Fibroblast of skin of left biceps (primary cell): ENCODE measurements at regions not wholly inside any gene's neighbourhood (a gene's known extent, or its start where the extent isn't known, plus 50 kb on each side); places are given as distances from the start of the nearest gene placed in this dataset.

Experiments used
- DNase-seq, 2 experiments: peaks; one replicate each; pipeline ENCODE4 v3.0.0-alpha.2; 2013; ENCODE audit warnings: low read depth in 2 of 2

GRCh38 chr10:111440501-111440900, 363.7 kb downstream of the ADRA2A start:
- DNase-seq = no peak

GRCh38 chr10:111445667-111446066, 368.8 kb downstream of the ADRA2A start:
- no peak for DNase-seq

- DNase-seq = no peak
Observed at GRCh38 chr10:111446966-111447365, 370.1 kb downstream of the ADRA2A start.

GRCh38 chr10:111452153-111452552, 375.3 kb downstream of the ADRA2A start:
- no peak for DNase-seq

GRCh38 chr10:111455776-111456426, 379.1 kb downstream of the ADRA2A start:
- no peak for DNase-seq

GRCh38 chr10:111458256-111458655, 381.4 kb downstream of the ADRA2A start:
- DNase-seq = no peak

- DNase-seq = no peak
Observed at GRCh38 chr10:111459967-111460366, 383.1 kb downstream of the ADRA2A start.

- DNase-seq = no peak
Observed at GRCh38 chr10:111472445-111472844, 395.6 kb downstream of the ADRA2A start.

- no peak for DNase-seq
Observed at GRCh38 chr10:111473361-111473760, 396.5 kb downstream of the ADRA2A start.

GRCh38 chr10:111474786-111475185, 398.0 kb downstream of the ADRA2A start:
- DNase-seq = no peak

- DNase-seq = peak; percentile 27 to 42
Observed at GRCh38 chr10:111475720-111476119, 398.9 kb downstream of the ADRA2A start.

GRCh38 chr10:111478651-111479050, 401.8 kb downstream of the ADRA2A start:
- no peak for DNase-seq

GRCh38 chr10:111479966-111480365, 403.1 kb downstream of the ADRA2A start:
- peak in 1 of 2 experiments; percentile 8 for DNase-seq

- no peak for DNase-seq
Observed at GRCh38 chr10:111481261-111481826, 404.5 kb downstream of the ADRA2A start.

- DNase-seq = no peak
Observed at GRCh38 chr10:111481866-111482265, 405.0 kb downstream of the ADRA2A start.

- no peak for DNase-seq
Observed at GRCh38 chr10:111482621-111483216, 405.9 kb downstream of the ADRA2A start.

- DNase-seq = no peak
Observed at GRCh38 chr10:111485767-111486166, 408.9 kb downstream of the ADRA2A start.

GRCh38 chr10:111486346-111486745, 409.5 kb downstream of the ADRA2A start:
- no peak for DNase-seq

GRCh38 chr10:111488668-111489067, 411.8 kb downstream of the ADRA2A start:
- DNase-seq = no peak

GRCh38 chr10:111491154-111491553, 414.3 kb downstream of the ADRA2A start:
- DNase-seq = no peak

GRCh38 chr10:111493024-111493625, 416.3 kb downstream of the ADRA2A start:
- no peak for DNase-seq

- no peak for DNase-seq
Observed at GRCh38 chr10:111498560-111498959, 421.7 kb downstream of the ADRA2A start.

- DNase-seq = no peak
Observed at GRCh38 chr10:111504376-111504775, 427.5 kb downstream of the ADRA2A start.
